Endodermal cell (in vitro differentiated cells): ENCODE measurements at regions not wholly inside any gene's neighbourhood (a gene's known extent, or its start where the extent isn't known, plus 50 kb on each side); places are given as distances from the start of the nearest gene placed in this dataset.

ENCODE experiments used
- DNase-seq: peaks from one replicate; pipeline ENCODE4 v3.0.0-alpha.2; 2017
- H3K27ac ChIP-seq: 2 replicates; pipeline ENCODE4 v1.5.1; 2013; ENCODE audit warnings: mild to moderate bottlenecking, low read depth, low read length, moderate library complexity
- H3K27me3 ChIP-seq: 2 replicates; pipeline ENCODE4 v1.6.1; 2013; ENCODE audit warnings: mild to moderate bottlenecking, low read length, moderate library complexity; ENCODE audit not compliant: insufficient read depth, control insufficient read depth, poor library complexity, severe bottlenecking
- H3K36me3 ChIP-seq: 2 replicates; pipeline ENCODE4 v1.7.0; 2013; ENCODE audit warnings: mild to moderate bottlenecking, low read length, moderate library complexity; ENCODE audit not compliant: control insufficient read depth, insufficient read depth
- H3K4me1 ChIP-seq: one replicate; pipeline ENCODE4 v1.7.0; 2013; ENCODE audit warnings: low read length; ENCODE audit not compliant: control insufficient read depth, insufficient read depth
- H3K4me3 ChIP-seq: 2 replicates; pipeline ENCODE4 v1.5.1; 2013; ENCODE audit warnings: mild to moderate bottlenecking, low read length, moderate library complexity
- H3K9ac ChIP-seq: 2 replicates; pipeline ENCODE4 v1.6.1; 2013; ENCODE audit warnings: mild to moderate bottlenecking, low read length, moderate library complexity; ENCODE audit not compliant: poor library complexity, severe bottlenecking; ENCODE audit errors: extremely low read depth
- H3K9me3 ChIP-seq: 2 replicates; pipeline ENCODE4 v1.6.1; 2013; ENCODE audit warnings: mild to moderate bottlenecking, low read length, moderate library complexity; ENCODE audit not compliant: control insufficient read depth
- H3K27ac Mint-ChIP-seq: 2 replicates; pipeline ENCODE4 v1.8.0; 2020; ENCODE audit warnings: mixed read lengths
- H3K27me3 Mint-ChIP-seq: 2 replicates; pipeline ENCODE4 v1.8.0; 2021; ENCODE audit warnings: mild to moderate bottlenecking, mixed read lengths; ENCODE audit not compliant: insufficient read depth
- H3K36me3 Mint-ChIP-seq: 2 replicates; pipeline ENCODE4 v1.8.0; 2020; ENCODE audit warnings: low read depth, mixed read lengths
- H3K4me1 Mint-ChIP-seq: 2 replicates; pipeline ENCODE4 v1.8.0; 2020; ENCODE audit warnings: mixed read lengths
- H3K4me3 Mint-ChIP-seq: 2 replicates; pipeline ENCODE4 v1.8.0; 2020; ENCODE audit warnings: mild to moderate bottlenecking, moderate library complexity, mixed read lengths
- H3K9me3 Mint-ChIP-seq: 2 replicates; pipeline ENCODE4 v1.8.0; 2020; ENCODE audit warnings: mild to moderate bottlenecking, mixed read lengths
- CTCF ChIP-seq: fragments of 200-600 bp; sonication (generic); conservative IDR thresholded peaks from 2 replicates; pipeline ENCODE4 v1.5.0; 2021; ENCODE audit warnings: antibody characterized with exemption, mild to moderate bottlenecking
- WGBS, 2 experiments: methylation state at CpG; one replicate each; pipeline versions ENCODE4 v1.1.5 to v1.1.7; 2013; ENCODE audit warnings: missing lambda C conversion rate in 2 of 2, mixed read lengths in 1 of 2; ENCODE audit not compliant: insufficient coverage in 1 of 2, insufficient read length in 1 of 2; 5-methylcytosine and 5-hydroxymethylcytosine counted together

- Histone ChIP-seq H3K9me3 (peaks cover 27% of the 10 kb centered on the region), H3K36me3 (no peaks in the 10 kb centered on the region), H3K4me1 (no peaks in the 10 kb centered on the region), H3K9ac (no peak overlapping the region), H3K27me3 (no peaks in the 10 kb centered on the region), H3K4me3 (no peak overlapping the region), H3K27ac (no peak overlapping the region)
- peaks cover 3% of the 10 kb centered on the region for H3K36me3 Mint-ChIP-seq
- TF ChIP-seq CTCF: no peak
- 96 to 98% methylated on average over 4 of the region's 4 CpGs for WGBS, 2 experiments
- no peaks in the 10 kb centered on the region for H3K27me3 Mint-ChIP-seq
- H3K9me3 Mint-ChIP-seq: peaks cover 26% of the 10 kb centered on the region
- no peak for DNase-seq
- H3K4me1 Mint-ChIP-seq: no peaks in the 10 kb centered on the region
- H3K27ac Mint-ChIP-seq: no peak overlapping the region
- no peak overlapping the region for H3K4me3 Mint-ChIP-seq
These were observed 371.8 kb downstream of the ADAMTS20 start for GRCh38 chr12:43180242-43180641.

GRCh38 chr12:43179486-43179885 lies 372.5 kb downstream of the ADAMTS20 start:
- H3K27ac Mint-ChIP-seq: no peak overlapping the region
- no peak overlapping the region for H3K4me3 Mint-ChIP-seq
- no peak overlapping the region for H3K4me3 ChIP-seq
- H3K36me3 Mint-ChIP-seq: peaks cover 3% of the 10 kb centered on the region
- no peak for DNase-seq
- H3K27me3 ChIP-seq: no peaks in the 10 kb centered on the region
- peaks cover 27% of the 10 kb centered on the region for H3K9me3 ChIP-seq
- TF ChIP-seq CTCF: no peak
- 80 to 92% methylated on average over 1 of the region's 1 CpG for WGBS, 2 experiments
- no peaks in the 10 kb centered on the region for H3K4me1 Mint-ChIP-seq
- no peak overlapping the region for H3K27ac ChIP-seq
- no peaks in the 10 kb centered on the region for H3K27me3 Mint-ChIP-seq
- H3K4me1 ChIP-seq: no peaks in the 10 kb centered on the region
- no peak overlapping the region for H3K9ac ChIP-seq
- no peaks in the 10 kb centered on the region for H3K36me3 ChIP-seq
- peaks cover 26% of the 10 kb centered on the region for H3K9me3 Mint-ChIP-seq

GRCh38 chr12:43177276-43177675 lies 374.7 kb downstream of the ADAMTS20 start:
- no peak for DNase-seq
- H3K27me3 Mint-ChIP-seq: no peaks in the 10 kb centered on the region
- H3K27ac ChIP-seq: no peak overlapping the region
- peaks cover 14% of the 10 kb centered on the region for H3K9me3 ChIP-seq
- H3K27me3 ChIP-seq: no peaks in the 10 kb centered on the region
- H3K9ac ChIP-seq: no peak overlapping the region
- no peaks in the 10 kb centered on the region for H3K4me1 ChIP-seq
- H3K36me3 ChIP-seq: no peaks in the 10 kb centered on the region
- H3K4me1 Mint-ChIP-seq: no peaks in the 10 kb centered on the region
- no peaks in the 10 kb centered on the region for H3K36me3 Mint-ChIP-seq
- no peak overlapping the region for H3K4me3 Mint-ChIP-seq
- H3K27ac Mint-ChIP-seq: no peak overlapping the region
- WGBS, 2 experiments: 87 to 90% methylated on average over 2 of the region's 2 CpGs
- no peak overlapping the region for H3K4me3 ChIP-seq
- H3K9me3 Mint-ChIP-seq: peaks cover 13% of the 10 kb centered on the region
- TF ChIP-seq CTCF: no peak
